GM13976 (cell line): ENCODE measurements at regions not wholly inside any gene's neighbourhood (a gene's known extent, or its start where the extent isn't known, plus 50 kb on each side); places are given as distances from the start of the nearest gene placed in this dataset.

Experiments
- DNase-seq: peaks from one replicate; pipeline ENCODE4 v3.0.0; 2012; ENCODE audit warnings: low spot score
- CTCF ChIP-seq: IDR thresholded peaks from 2 replicates; pipeline ENCODE4 v1.5.1; 2012; ENCODE audit warnings: borderline replicate concordance, mild to moderate bottlenecking; ENCODE audit not compliant: insufficient read depth; ENCODE audit errors: extremely low read depth, missing control alignments, control extremely low read depth
- in situ Hi-C: fragments of 300-500 bp; cut with MboI; formaldehyde crosslinking; loops from one replicate; pipeline ENCODE4 v1.12.0; 2022; ENCODE audit warnings: low sequenced_read_pairs, mixed read lengths, inconsistent platforms; ENCODE audit not compliant: unreplicated experiment

- in situ Hi-C loops: no loop called here
- DNase-seq: no peak
- TF ChIP-seq CTCF: no peak
Observed at GRCh38 chr19:27654266-27654990, 1558.5 kb downstream of the UQCRFS1 start.

- no peak for DNase-seq
- in situ Hi-C loops: no loop called here
- TF ChIP-seq CTCF: no peak
Observed at GRCh38 chr19:27652796-27653195, 1560.2 kb downstream of the UQCRFS1 start.

GRCh38 chr19:27652281-27652680 lies 1560.7 kb downstream of the UQCRFS1 start:
- in situ Hi-C loops: no loop called here
- DNase-seq: no peak
- no peak for TF ChIP-seq CTCF

GRCh38 chr19:27647423-27647822 lies 1565.5 kb downstream of the UQCRFS1 start:
- TF ChIP-seq CTCF: no peak
- no peak for DNase-seq
- in situ Hi-C loops: no loop called here

GRCh38 chr19:27635401-27635800 lies 1577.5 kb downstream of the UQCRFS1 start:
- TF ChIP-seq CTCF: no peak
- in situ Hi-C loops: no loop called here
- DNase-seq: no peak

- in situ Hi-C loops: no loop called here
- no peak for DNase-seq
- no peak for TF ChIP-seq CTCF
Observed at GRCh38 chr19:27618006-27618405, 1594.9 kb downstream of the UQCRFS1 start.
